Stimulated activated memory B cell treated with anti-CD40 and anti-IgM and Interleukin-4, amounts not matched to agents 10 μg/mL and 1 μg/mL and 100 μg/mL, for 72 hours (primary cell): ENCODE measurements at regions not wholly inside any gene's neighbourhood (a gene's known extent, or its start where the extent isn't known, plus 50 kb on each side); places are given as distances from the start of the nearest gene placed in this dataset.

ENCODE experiments used
- ATAC-seq: fragments of 150-1000 bp; cut with Tn5 transposase; 2 replicates; pipeline ENCODE4 v1.10.0; 2021
- H3K27ac Mint-ChIP-seq: one replicate; pipeline ENCODE4 v1.8.0; 2022; ENCODE audit warnings: mild to moderate bottlenecking, mixed read lengths
- H3K27me3 Mint-ChIP-seq: one replicate; pipeline ENCODE4 v1.8.0; 2022; ENCODE audit warnings: mixed read lengths
- H3K36me3 Mint-ChIP-seq: one replicate; pipeline ENCODE4 v1.8.0; 2022; ENCODE audit warnings: mixed read lengths
- H3K4me1 Mint-ChIP-seq: one replicate; pipeline ENCODE4 v1.8.0; 2022; ENCODE audit warnings: mixed read lengths
- H3K4me3 Mint-ChIP-seq: one replicate; pipeline ENCODE4 v1.8.0; 2022; ENCODE audit warnings: mild to moderate bottlenecking, moderate library complexity, mixed read lengths
- H3K9me3 Mint-ChIP-seq: one replicate; pipeline ENCODE4 v1.8.0; 2022; ENCODE audit warnings: mixed read lengths

DNA sequence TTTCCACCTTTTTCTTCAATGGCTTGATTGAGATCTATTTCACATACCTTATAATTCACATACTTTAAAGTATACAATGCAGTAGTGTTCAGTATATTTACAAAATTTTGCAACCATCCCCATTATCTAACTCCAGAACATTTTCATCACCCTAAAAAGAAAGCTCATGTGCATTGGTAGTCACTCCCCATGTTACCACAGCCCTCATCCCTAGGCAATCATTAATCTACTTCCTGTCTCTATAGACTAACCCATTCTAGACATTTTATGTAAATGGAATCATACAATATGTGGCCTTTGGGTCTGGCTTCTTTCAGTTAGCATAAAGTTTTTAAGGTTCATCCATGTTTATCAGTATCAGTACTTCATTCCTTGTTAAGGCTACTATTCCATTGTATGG, 214.2 kb downstream of the WDR11 start:
- H3K27ac Mint-ChIP-seq: no peak overlapping the region
- no peaks in the 10 kb centered on the region for H3K4me1 Mint-ChIP-seq
- no peak overlapping the region for H3K4me3 Mint-ChIP-seq
- ATAC-seq: no peak
- peaks cover 6% of the 10 kb centered on the region for H3K9me3 Mint-ChIP-seq
- H3K36me3 Mint-ChIP-seq: no peaks in the 10 kb centered on the region
- peaks cover 16% of the 10 kb centered on the region for H3K27me3 Mint-ChIP-seq

DNA sequence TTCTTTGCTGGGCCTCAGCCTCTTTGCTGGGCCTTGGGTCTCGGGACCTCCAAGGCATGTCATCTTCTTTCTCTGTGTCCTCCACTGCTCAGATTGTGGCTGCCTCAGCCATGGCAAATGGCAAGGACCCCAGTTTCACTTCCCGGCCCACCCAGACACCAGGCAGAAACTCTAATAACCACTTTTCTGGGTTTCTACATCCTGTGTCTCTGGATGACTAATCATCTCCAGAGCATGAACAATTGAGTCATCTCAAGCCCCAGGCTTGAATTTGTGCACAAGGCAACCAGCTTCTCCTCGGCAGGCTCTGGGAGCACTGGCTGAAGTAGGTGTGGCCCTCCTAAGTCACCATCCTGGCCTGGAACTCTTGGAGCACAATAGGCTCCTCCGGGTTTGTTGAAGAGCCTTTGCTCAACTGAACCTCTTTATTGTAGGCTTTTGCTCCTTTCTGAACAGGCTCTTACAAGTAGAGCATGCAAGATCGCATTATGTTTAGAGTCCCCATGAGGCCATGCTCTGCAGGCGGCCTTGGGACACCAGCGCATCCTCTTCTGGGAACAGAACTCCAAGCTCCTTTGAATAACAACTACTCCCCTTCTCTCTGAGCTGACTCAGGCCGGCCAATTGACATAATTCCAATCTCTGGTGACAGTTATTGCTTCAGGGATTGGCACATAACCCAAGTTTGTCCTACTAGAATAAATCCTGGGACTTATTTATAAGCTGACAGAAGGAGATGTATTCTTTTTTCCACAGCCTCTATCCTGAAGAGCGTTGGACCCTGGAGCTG, 218.1 kb downstream of the WDR11 start:
- Mint-ChIP-seq H3K9me3 (peaks cover 6% of the 10 kb centered on the region), H3K4me3 (no peak overlapping the region), H3K36me3 (no peaks in the 10 kb centered on the region), H3K27ac (no peak overlapping the region), H3K27me3 (peaks cover 17% of the 10 kb centered on the region), H3K4me1 (no peaks in the 10 kb centered on the region)
- peak; percentile 20 for ATAC-seq

DNA sequence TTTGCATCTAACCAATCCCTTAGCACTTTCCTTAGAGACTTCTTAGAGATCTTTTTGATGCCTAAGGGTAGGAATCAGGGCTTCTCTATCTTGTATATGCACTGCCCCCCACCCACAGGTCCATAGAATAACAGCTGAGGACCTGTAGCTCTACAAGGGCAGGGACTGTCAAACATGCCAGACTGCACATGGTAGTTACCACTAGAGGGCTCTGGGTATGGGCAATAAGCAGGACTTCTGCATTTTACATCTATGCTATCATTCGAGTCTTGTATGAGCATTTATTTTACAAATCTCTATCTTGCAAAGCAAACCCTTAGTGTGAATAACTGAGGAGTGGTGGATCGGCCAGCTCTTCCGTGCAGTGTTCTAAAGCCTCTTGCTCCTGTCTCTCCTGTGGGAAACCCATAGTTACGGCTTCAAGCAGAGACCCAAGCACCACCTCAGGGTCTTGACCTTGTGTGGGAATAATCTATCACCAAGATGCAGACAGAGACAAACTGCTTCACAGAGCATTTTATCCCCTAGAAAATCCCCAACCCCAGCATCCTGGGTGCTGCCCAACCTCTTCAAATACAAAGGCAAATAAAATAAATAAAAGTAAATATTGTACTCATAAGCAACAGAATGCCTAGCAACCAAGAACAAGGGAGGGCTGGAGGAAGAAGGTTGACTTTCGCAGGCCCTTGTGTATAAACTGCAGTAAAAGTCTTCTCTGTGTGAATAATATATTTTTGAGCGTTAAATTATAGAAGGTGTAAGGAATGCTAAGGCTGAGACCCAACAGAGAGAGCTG, 219.3 kb downstream of the WDR11 start:
- ATAC-seq: no peak
- Mint-ChIP-seq H3K27ac (no peak overlapping the region), H3K27me3 (peaks cover 17% of the 10 kb centered on the region), H3K4me3 (no peak overlapping the region), H3K4me1 (no peaks in the 10 kb centered on the region), H3K9me3 (peaks cover 3% of the 10 kb centered on the region), H3K36me3 (no peaks in the 10 kb centered on the region)

DNA sequence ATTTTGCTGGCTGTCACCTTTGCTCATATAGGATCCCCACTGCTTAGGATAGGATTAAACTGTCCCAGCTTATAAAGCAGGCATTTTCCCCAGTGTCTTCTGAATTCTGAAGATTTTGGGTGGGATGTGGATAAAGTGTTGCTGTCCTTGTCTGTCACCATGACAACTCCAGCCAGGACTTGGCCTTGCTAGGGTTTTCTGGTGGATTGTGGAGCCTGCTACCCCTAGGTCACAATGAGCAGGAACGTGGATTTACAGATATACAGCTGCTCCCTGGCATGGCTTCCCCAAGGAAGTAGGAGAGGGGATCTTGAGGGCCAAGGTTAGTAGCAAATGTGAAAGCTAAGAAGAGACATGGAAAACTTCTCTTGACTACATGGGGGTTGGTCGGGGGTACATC, 220.7 kb downstream of the WDR11 start:
- Mint-ChIP-seq H3K27me3 (peaks cover 17% of the 10 kb centered on the region), H3K27ac (no peak overlapping the region), H3K4me1 (no peaks in the 10 kb centered on the region), H3K36me3 (no peaks in the 10 kb centered on the region), H3K4me3 (no peak overlapping the region), H3K9me3 (peaks cover 3% of the 10 kb centered on the region)
- ATAC-seq: no peak

DNA sequence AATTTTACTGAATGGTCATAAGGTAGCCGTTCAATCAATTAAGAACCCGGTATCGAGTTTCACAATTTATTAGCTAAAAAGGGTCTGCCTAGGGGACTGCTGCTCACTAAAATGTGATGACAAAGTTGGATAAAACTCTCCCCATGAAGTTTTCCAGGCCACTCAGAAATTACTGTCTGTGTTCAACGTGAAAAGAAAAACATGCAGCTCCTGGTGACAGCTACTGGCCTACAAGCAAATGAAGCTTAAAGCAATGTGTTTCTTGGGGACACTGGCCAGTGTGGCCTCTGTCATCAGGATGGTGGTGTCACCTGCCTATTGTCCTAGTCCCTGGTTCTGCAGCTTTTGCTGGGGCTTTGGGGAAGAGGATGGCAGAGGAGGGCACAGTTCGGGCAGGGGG, 222.6 kb downstream of the WDR11 start:
- no peaks in the 10 kb centered on the region for H3K4me1 Mint-ChIP-seq
- H3K9me3 Mint-ChIP-seq: no peaks in the 10 kb centered on the region
- peaks cover 14% of the 10 kb centered on the region for H3K27me3 Mint-ChIP-seq
- no peak overlapping the region for H3K4me3 Mint-ChIP-seq
- H3K36me3 Mint-ChIP-seq: no peaks in the 10 kb centered on the region
- no peak overlapping the region for H3K27ac Mint-ChIP-seq
- peak; percentile 4 for ATAC-seq

DNA sequence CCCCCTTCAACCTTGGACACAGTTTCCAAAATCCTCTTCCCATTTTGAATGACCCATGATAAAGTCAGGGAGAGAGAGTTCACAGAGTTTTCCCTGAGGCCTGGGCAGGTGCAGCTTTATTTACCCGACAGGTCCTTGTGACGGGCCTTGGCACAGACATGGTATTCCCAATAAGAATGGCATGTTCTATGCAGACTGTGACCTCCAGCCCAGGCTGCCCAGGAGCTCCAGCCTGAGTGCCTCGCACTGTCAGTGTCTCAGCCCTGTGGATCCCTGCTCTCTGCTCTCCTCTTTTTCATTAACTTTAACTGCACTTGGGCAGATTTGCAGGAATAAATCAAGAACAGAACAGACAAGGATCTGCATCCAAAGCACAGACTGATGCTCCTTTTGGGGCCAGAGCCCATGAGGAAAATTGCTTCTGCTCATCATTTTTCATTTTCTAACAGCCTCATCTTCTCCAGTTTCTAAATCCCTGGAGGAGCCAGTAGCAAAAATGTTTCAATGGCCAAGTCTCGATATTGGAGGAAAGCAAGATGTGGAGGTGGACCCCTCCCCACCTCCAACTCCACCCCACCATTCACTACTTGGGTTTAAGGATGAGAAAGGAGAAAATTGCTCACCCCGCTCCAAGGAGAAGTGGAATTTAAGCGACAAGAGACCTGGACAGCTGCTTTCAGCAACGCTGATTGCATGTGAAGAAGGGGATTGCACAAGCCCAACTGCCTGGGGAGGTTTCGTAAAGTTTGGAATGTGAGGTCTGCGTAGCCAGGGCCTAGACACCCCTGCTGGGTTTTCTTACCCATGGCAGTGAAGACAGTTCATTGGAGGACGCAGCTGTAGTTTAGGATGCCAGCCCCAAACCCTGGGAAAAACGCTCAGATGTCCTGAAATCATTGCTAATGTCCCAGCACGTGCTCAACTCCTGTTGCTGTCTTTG, 225.9 kb downstream of the WDR11 start:
- H3K4me1 Mint-ChIP-seq: no peaks in the 10 kb centered on the region
- no peak overlapping the region for H3K4me3 Mint-ChIP-seq
- H3K9me3 Mint-ChIP-seq: no peaks in the 10 kb centered on the region
- no peak for ATAC-seq
- no peaks in the 10 kb centered on the region for H3K36me3 Mint-ChIP-seq
- H3K27me3 Mint-ChIP-seq: no peaks in the 10 kb centered on the region
- H3K27ac Mint-ChIP-seq: no peak overlapping the region

DNA sequence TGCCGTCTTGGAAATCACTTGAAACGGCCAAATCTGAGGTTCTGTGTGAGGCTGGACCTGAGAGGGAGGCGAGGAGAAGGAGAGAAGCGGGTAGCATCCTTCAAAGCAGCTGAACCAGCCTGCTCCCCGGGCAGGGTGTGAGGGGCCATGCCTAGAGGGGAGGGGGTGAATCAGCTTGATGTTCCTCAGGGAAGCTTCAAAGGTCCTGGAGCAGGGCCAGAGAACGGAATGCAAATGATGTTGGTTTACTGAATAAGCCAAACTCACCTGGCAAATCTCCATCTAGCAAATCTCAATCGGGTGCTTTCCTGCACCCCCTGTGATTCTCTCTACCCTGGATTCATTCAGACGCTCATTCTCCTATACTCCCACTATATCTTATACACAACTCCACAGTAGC, 226.9 kb downstream of the WDR11 start:
- ATAC-seq: no peak
- Mint-ChIP-seq H3K9me3 (no peaks in the 10 kb centered on the region), H3K36me3 (no peaks in the 10 kb centered on the region), H3K27me3 (no peaks in the 10 kb centered on the region), H3K4me1 (no peaks in the 10 kb centered on the region), H3K27ac (no peak overlapping the region), H3K4me3 (no peak overlapping the region)

DNA sequence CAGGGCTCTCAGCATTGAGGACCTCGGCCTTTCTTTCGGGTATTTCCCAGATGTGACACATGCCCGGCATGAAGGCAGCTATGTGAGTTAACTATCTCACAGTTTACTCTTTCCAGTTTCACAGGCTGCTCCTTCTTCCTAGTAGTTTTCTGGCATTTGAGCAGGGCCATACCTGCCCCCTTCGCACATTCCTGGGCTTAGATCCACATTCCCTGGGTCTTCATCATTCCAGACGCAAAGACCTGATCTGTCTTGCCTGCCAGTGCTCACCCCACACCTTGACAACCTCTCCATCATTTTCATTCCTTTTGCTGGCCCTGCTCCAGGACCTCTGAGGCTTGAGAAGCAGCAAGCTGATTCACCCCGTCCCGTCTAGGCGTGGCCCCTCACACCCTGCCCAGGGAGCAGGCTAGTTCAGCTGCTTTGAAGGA, 227.5 kb downstream of the WDR11 start:
- H3K27ac Mint-ChIP-seq: no peak overlapping the region
- H3K27me3 Mint-ChIP-seq: no peaks in the 10 kb centered on the region
- no peak for ATAC-seq
- H3K9me3 Mint-ChIP-seq: no peaks in the 10 kb centered on the region
- no peaks in the 10 kb centered on the region for H3K4me1 Mint-ChIP-seq
- H3K4me3 Mint-ChIP-seq: no peak overlapping the region
- no peaks in the 10 kb centered on the region for H3K36me3 Mint-ChIP-seq

DNA sequence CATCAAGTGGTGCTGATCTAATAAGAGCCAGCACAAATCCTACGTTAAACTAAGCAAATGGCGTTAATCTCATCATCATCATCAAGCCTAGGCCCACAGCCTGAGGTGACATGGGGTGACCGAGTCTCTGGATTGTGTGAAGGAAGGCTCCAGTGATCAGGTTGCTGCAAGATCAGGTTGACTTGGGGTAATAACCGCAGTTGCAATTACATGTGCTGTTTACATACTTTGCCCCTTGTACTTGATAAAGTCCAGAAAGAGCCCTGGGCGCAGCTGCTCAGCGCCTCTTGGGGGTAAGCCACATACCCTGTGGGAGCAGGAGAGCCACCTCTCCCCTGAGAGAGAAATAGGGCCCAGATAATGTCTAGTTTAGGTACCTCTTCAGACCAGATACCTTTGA, 228.1 kb downstream of the WDR11 start:
- ATAC-seq: no peak
- Mint-ChIP-seq H3K36me3 (no peaks in the 10 kb centered on the region), H3K4me3 (no peak overlapping the region), H3K4me1 (no peaks in the 10 kb centered on the region), H3K9me3 (no peaks in the 10 kb centered on the region), H3K27me3 (peaks cover 4% of the 10 kb centered on the region), H3K27ac (no peak overlapping the region)

DNA sequence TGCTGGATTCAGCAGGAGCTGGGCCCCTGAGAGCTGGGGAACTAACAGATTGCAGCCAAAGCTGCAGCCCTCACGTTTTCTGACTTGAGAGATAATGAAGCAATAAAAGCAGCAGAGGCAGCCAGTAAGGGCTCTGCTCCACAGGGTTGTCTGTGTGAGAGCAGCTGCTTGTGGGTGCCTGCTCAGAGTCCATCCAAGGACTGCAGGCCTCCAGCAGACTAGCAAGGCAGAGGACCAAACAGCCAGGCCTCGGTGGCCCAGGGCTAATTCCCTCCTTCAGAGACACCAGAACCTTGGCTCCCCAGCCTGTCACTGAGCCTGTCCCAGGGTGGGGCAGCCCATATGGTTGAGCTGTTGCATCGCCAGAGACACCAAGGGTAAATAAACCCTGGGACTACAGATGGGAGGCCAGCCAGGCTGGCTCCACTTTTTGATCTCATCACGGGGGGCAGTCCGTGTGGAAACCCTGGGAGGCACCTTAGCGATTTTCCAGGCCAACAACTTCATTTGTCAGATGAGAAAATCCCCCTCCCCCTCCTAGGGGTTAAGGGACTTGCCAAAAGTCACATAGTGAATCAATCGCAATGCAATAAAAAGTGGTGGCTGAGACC, 229.2 kb downstream of the WDR11 start:
- H3K36me3 Mint-ChIP-seq: no peaks in the 10 kb centered on the region
- no peak for ATAC-seq
- H3K4me1 Mint-ChIP-seq: no peaks in the 10 kb centered on the region
- peaks cover 6% of the 10 kb centered on the region for H3K27me3 Mint-ChIP-seq
- no peaks in the 10 kb centered on the region for H3K9me3 Mint-ChIP-seq
- no peak overlapping the region for H3K27ac Mint-ChIP-seq
- no peak overlapping the region for H3K4me3 Mint-ChIP-seq

DNA sequence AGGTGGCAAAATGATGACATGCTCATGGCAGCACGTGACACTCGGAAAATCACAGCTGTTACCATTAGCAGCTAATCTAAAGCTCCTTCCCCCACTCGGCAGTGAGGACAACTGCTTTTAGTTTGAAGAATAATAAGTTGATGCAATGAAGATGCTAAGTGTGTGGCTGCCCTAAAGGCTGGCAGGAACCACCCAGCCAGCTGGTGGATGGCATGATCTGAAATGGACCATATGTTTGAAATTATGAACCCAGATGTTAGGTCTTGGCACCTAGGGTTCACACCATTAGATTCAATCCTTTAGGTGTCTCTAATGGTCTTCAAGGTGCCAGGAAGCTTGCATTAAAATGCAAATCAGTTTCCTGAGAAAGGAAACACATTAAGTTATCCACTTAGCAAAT, 230.1 kb downstream of the WDR11 start:
- Mint-ChIP-seq H3K4me3 (no peak overlapping the region), H3K27me3 (peaks cover 6% of the 10 kb centered on the region), H3K9me3 (no peaks in the 10 kb centered on the region), H3K36me3 (no peaks in the 10 kb centered on the region), H3K4me1 (no peaks in the 10 kb centered on the region), H3K27ac (no peak overlapping the region)
- ATAC-seq: no peak

DNA sequence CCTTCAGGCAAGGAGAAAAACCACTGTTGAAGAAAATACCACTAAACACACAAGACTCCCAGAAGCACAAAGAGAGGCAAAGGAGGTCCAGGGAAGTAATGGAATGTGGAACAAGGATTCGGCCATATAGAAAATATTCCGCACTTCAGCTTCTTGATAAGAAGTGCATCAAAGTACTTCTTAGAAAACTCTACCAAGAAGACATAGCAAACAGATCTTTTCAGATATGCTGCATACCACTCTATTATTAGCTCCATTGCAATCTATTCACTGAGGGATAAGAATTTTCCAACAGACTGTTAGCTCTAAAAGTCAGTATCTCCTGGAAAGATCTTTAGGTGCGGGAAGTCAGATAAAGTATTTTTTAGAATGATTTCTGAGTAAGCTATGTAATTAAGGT, 231.8 kb downstream of the WDR11 start:
- H3K27me3 Mint-ChIP-seq: peaks cover 6% of the 10 kb centered on the region
- no peak overlapping the region for H3K27ac Mint-ChIP-seq
- no peaks in the 10 kb centered on the region for H3K4me1 Mint-ChIP-seq
- H3K36me3 Mint-ChIP-seq: no peaks in the 10 kb centered on the region
- no peak for ATAC-seq
- no peak overlapping the region for H3K4me3 Mint-ChIP-seq
- H3K9me3 Mint-ChIP-seq: peaks cover 5% of the 10 kb centered on the region

DNA sequence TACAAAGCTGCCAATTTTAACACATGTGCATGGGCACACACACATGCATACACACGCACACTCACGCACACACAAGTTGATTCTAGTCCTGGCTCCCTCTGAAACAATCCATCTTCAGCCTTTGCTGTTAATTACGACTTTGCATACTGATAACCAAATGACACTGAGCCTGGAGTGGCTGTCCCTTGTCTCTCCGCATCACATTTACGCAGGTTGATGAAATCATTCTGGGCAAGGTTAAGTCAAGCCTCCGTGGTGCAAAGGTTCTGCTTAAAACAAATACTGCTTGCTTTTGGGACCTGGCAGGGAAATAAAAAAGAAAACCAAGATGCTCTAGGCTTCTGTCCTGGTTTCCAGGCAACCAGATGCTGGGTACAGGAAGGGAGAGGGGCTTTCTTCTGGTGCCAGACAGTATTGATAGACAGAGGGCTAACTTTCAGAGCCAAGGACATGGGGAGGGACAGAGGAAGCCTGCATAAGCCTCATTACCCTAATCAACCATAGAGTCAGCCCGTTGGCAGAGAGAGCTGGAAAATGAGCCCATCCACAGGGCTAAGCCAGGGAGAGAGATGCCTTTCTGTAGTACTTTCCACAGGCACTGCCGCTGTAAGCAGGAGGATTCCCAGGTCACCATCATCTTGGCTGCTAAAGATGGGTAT, 233.0 kb downstream of the WDR11 start:
- H3K27me3 Mint-ChIP-seq: peaks cover 6% of the 10 kb centered on the region
- H3K4me1 Mint-ChIP-seq: no peaks in the 10 kb centered on the region
- ATAC-seq: no peak
- H3K9me3 Mint-ChIP-seq: peaks cover 5% of the 10 kb centered on the region
- no peak overlapping the region for H3K27ac Mint-ChIP-seq
- H3K36me3 Mint-ChIP-seq: no peaks in the 10 kb centered on the region
- no peak overlapping the region for H3K4me3 Mint-ChIP-seq

DNA sequence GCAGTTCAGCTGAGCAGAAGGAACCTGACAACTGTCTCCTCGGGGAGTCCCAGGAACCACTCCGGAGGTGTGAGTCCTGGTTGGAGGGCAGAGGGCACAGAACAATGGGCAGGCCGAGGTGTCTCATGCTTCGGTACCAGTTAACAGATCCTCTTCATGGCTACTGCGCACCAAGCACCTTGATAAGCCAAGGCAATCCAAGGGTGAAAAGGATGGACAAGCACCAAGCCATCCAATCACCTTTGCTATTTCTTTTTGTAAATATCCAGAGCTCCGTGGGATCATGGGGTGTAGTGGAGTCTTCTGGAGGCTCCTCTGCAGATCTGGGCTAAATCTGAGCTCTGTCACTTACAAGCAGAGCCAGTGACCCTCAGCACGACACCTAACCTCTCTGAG, 233.5 kb downstream of the WDR11 start:
- ATAC-seq: no peak
- H3K9me3 Mint-ChIP-seq: peaks cover 5% of the 10 kb centered on the region

More for the DNA sequence above, 233.5 kb downstream of the WDR11 start:
- Mint-ChIP-seq H3K36me3 (no peaks in the 10 kb centered on the region), H3K4me1 (no peaks in the 10 kb centered on the region), H3K27ac (no peak overlapping the region), H3K27me3 (peaks cover 6% of the 10 kb centered on the region), H3K4me3 (no peak overlapping the region)
